HCT116 (cell line): ENCODE measurements at regions not wholly inside any gene's neighbourhood (a gene's known extent, or its start where the extent isn't known, plus 50 kb on each side); places are given as distances from the start of the nearest gene placed in this dataset.

Experiments
- ATAC-seq: fragments of 200-7000 bp; cut with Tn5 transposase; 2 replicates; pipeline ENCODE4 v1.9.1; 2020; ENCODE audit warnings: mild to moderate bottlenecking, moderate library complexity
- BruUV-seq: library from RNA; stranded (reverse); fragments of 400-500 nt; replicated peaks from 2 replicates; lab custom pipeline; 2021; lab: Mats Ljungman, UMichigan
- CTCF ChIA-PET: fragments of 300-600 bp; sonication (Branson Sonifier 250); formaldehyde crosslinking; loops from one replicate; lab custom pipeline; 2021; ENCODE audit warnings: antibody characterized with exemption; lab: Charles Lee
- POLR2A ChIA-PET: fragments of 300-600, 350-600 bp; sonication (Branson Sonifier 250); formaldehyde crosslinking; loops from one replicate; lab custom pipeline; 2021; ENCODE audit warnings: antibody characterized with exemption; lab: Charles Lee
- RAD21 ChIA-PET, 2 experiments: fragments of 300-600 bp; sonication (Branson Sonifier 250); formaldehyde crosslinking; loops; one replicate each; lab custom pipeline; 2023; ENCODE audit warnings: low total read pairs in 2 of 2; ENCODE audit not compliant: uncharacterized antibody in 2 of 2, unreplicated experiment in 2 of 2, low non-redundant PET in 1 of 2; lab: Charles Lee
- DNase-seq: peaks from one replicate; pipeline ENCODE4 v3.0.0-alpha.2; 2010; ENCODE audit warnings: low read depth, low spot score
- H2AFZ ChIP-seq: fragments of 200-600 bp; shearing (Covaris generic), sonication (generic); 2 replicates; pipeline ENCODE4 v1.6.1; 2017; ENCODE audit warnings: low read depth, mixed run types, mixed read lengths, antibody characterized with exemption, low read length; ENCODE audit not compliant: poor library complexity, severe bottlenecking
- H3K27ac ChIP-seq: 2 replicates; pipeline ENCODE4 v1.5.1; 2012; ENCODE audit warnings: low read depth, low read length
- H3K27me3 ChIP-seq: fragments of 200-600 bp; sonication (generic); 2 replicates; pipeline ENCODE4 v1.6.1; 2016; ENCODE audit warnings: mixed run types, low read length, mixed read lengths; ENCODE audit not compliant: insufficient read depth
- H3K36me3 ChIP-seq, 2 experiments: fragments of 200-500 bp in 1 of 2; fragments of 200-600 bp in 1 of 2; sonication (Bioruptor generic) in 1 of 2; sonication (generic) in 1 of 2; 2 replicates each; pipeline versions ENCODE4 v1.5.1 to v1.6.1; 2014 to 2016; ENCODE audit warnings: low read length in 2 of 2, inconsistent platforms in 1 of 2, mixed read lengths in 1 of 2, mixed run types in 1 of 2; ENCODE audit not compliant: insufficient read depth in 2 of 2, control insufficient read depth in 1 of 2
- H3K4me1 ChIP-seq, 2 experiments: fragments of 200-600 bp in 1 of 2; sonication (generic) in 1 of 2; 2 replicates each; pipeline versions ENCODE4 v1.5.1 to v1.6.1; 2012 to 2017; ENCODE audit warnings: low read length in 2 of 2, inconsistent platforms in 1 of 2, mild to moderate bottlenecking in 1 of 2, mixed read lengths in 1 of 2, mixed run types in 1 of 2, moderate library complexity in 1 of 2; ENCODE audit not compliant: insufficient read depth in 2 of 2, control insufficient read depth in 1 of 2
- H3K4me2 ChIP-seq: fragments of 200-600 bp; sonication (generic); 2 replicates; pipeline ENCODE4 v1.6.1; 2017; ENCODE audit warnings: mixed run types, low read length, mixed read lengths
- H3K4me3 ChIP-seq, 2 experiments: fragments of 200-600 bp in 1 of 2; sonication (generic) in 1 of 2; replicated peaks in 1 of 2; 2 replicates each; pipeline ENCODE4 v1.5.1; 2011 to 2016; ENCODE audit warnings: low read length in 2 of 2, control low read depth in 1 of 2, low read depth in 1 of 2, mild to moderate bottlenecking in 1 of 2, mixed read lengths in 1 of 2, mixed run types in 1 of 2
- H3K79me2 ChIP-seq: fragments of 200-600 bp; sonication (generic); 2 replicates; pipeline ENCODE4 v1.6.1; 2017; ENCODE audit warnings: mild to moderate bottlenecking, mixed run types, low read length, moderate library complexity, mixed read lengths; ENCODE audit not compliant: insufficient read depth
- H3K9ac ChIP-seq: fragments of 200-600 bp; sonication (generic); 2 replicates; pipeline ENCODE4 v1.6.1; 2016; ENCODE audit warnings: low read length, mixed read lengths
- H3K9me2 ChIP-seq: fragments of 200-600 bp; sonication (generic), shearing (Covaris generic); 2 replicates; pipeline ENCODE4 v1.6.1; 2017; ENCODE audit warnings: mixed run types, mild to moderate bottlenecking, moderate library complexity; ENCODE audit not compliant: insufficient read depth
- H3K9me3 ChIP-seq, 2 experiments: fragments of 200-500 bp in 1 of 2; fragments of 200-600 bp in 1 of 2; sonication (Bioruptor generic) in 1 of 2; sonication (generic) in 1 of 2; 2 replicates each; pipeline ENCODE4 v1.6.1; 2014 to 2017; ENCODE audit warnings: low read length in 2 of 2, mixed read lengths in 2 of 2, inconsistent platforms in 1 of 2, low read depth in 1 of 2, mild to moderate bottlenecking in 1 of 2, mixed run types in 1 of 2, moderate library complexity in 1 of 2; ENCODE audit not compliant: control insufficient read depth in 1 of 2, insufficient read depth in 1 of 2
- H4K20me1 ChIP-seq: fragments of 200-600 bp; sonication (generic), shearing (Covaris generic); 2 replicates; pipeline ENCODE4 v1.6.1; 2017; ENCODE audit warnings: mixed run types, mild to moderate bottlenecking, moderate library complexity; ENCODE audit not compliant: insufficient read depth
- CBX3 ChIP-seq: IDR thresholded peaks from 2 replicates; pipeline ENCODE4 v1.6.1; 2012; ENCODE audit warnings: low read depth
- EGR1 ChIP-seq: IDR thresholded peaks from 2 replicates; pipeline ENCODE4 v1.6.1; 2012; ENCODE audit warnings: low read depth
- EZH2 ChIP-seq: fragments of 200-600 bp; sonication (generic); IDR thresholded peaks from 2 replicates; pipeline ENCODE4 v1.6.1; 2017; ENCODE audit warnings: antibody characterized with exemption, mixed run types
- FOSL1 ChIP-seq: IDR thresholded peaks from 2 replicates; pipeline ENCODE4 v1.6.1; 2012; ENCODE audit warnings: low read depth
- JUND ChIP-seq: IDR thresholded peaks from 2 replicates; pipeline ENCODE4 v1.6.1; 2012
- POLR2A ChIP-seq: IDR thresholded peaks from 2 replicates; pipeline ENCODE4 v1.7.0; 2011; ENCODE audit warnings: borderline replicate concordance; ENCODE audit not compliant: insufficient read depth, insufficient read length; ENCODE audit errors: extremely low read depth
- POLR2AphosphoS5 ChIP-seq: IDR thresholded peaks from 2 replicates; pipeline ENCODE4 v1.6.1; 2011; ENCODE audit warnings: mild to moderate bottlenecking, low read depth, low read length, moderate library complexity
- RAD21 ChIP-seq: IDR thresholded peaks from 2 replicates; pipeline ENCODE4 v1.6.1; 2012; ENCODE audit warnings: low read depth, mild to moderate bottlenecking
- SIN3A ChIP-seq: IDR thresholded peaks from 2 replicates; pipeline ENCODE4 v1.6.1; 2012; ENCODE audit warnings: low read depth
- SP1 ChIP-seq: IDR thresholded peaks from 2 replicates; pipeline ENCODE4 v1.6.1; 2012; ENCODE audit warnings: low read depth
- YY1 ChIP-seq: IDR thresholded peaks from 2 replicates; pipeline ENCODE4 v1.6.1; 2011; ENCODE audit warnings: low read length, low read depth, moderate library complexity, mild to moderate bottlenecking; ENCODE audit not compliant: insufficient replicate concordance; ENCODE audit errors: extremely low read depth
- ZFX ChIP-seq: fragments of 450-650 bp; IDR thresholded peaks from 2 replicates; pipeline ENCODE4 v1.6.1; 2017
- ZNF274 ChIP-seq: fragments of 200-500 bp; sonication (Bioruptor generic); IDR thresholded peaks from 2 replicates; pipeline ENCODE4 v1.6.1; 2014; ENCODE audit warnings: mild to moderate bottlenecking, low read depth, low read length, inconsistent platforms
- intact Hi-C: fragments of 100-400 bp; cut with micrococcal nuclease; formaldehyde crosslinking; loops from 2 replicates; pipeline ENCODE4 v1.10.0; 2022
- TF ChIP-seq, protein P1 (sequence below): IDR thresholded peaks from 2 replicates; pipeline ENCODE4 v1.6.1; 2012
- TF ChIP-seq, protein P2 (sequence below), 3 experiments: fragments of 200-600 bp in 1 of 3; sonication (generic) in 1 of 3; IDR thresholded peaks in 2 of 3; conservative IDR thresholded peaks in 1 of 3; 2 replicates each; pipeline ENCODE4 v1.5.1; 2012 to 2017; ENCODE audit warnings: low read depth in 2 of 3, low read length in 2 of 3, antibody characterized with exemption in 1 of 3, borderline replicate concordance in 1 of 3, control low read depth in 1 of 3, mild to moderate bottlenecking in 1 of 3, mixed read lengths in 1 of 3, mixed run types in 1 of 3, moderate library complexity in 1 of 3; ENCODE audit not compliant: insufficient read depth in 1 of 3

DNA sequence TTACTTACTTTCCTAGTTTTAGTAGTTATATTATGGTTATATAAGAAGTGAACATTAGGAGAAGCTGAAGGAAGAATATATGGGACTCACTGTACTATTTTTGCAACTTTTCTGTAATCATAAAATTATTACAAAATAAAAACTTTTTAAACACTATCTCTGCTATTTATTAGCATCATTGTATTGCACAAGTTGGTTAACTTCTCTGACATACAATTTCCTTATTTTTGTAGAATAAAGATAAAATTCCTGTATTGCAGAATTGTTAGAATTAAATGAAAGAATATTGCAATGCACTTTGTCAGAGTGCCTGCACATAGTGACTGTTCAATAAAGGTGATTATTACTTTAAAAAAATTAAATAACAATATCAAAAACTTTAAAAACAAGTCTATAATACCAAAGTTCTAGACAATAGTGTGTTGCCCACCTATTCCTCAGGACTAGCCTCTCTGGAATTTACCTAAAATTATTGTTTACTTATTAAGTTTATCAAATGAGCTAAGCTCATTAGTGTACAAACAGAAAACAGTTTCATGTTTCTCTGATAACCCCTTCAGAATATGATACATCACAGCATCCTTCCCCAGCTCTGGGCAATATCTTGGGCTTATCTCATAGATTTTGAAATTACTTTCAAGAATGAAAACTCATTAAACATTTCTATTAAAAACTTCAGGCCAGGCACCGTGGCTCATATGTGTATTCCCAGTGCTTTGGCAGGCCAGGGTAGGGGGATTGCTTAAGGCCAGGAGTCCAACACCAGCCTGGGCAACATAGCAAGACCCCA is 77.4 kb upstream of the TMPO start (continued):
- TF ChIP-seq, protein P1, sequence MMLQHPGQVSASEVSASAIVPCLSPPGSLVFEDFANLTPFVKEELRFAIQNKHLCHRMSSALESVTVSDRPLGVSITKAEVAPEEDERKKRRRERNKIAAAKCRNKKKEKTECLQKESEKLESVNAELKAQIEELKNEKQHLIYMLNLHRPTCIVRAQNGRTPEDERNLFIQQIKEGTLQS = no peak
- no peak for TF ChIP-seq POLR2A
- TF ChIP-seq ZNF274 = no peak
- TF ChIP-seq JUND = no peak
- TF ChIP-seq RAD21 = no peak
- TF ChIP-seq SP1 = no peak
- TF ChIP-seq CBX3 = no peak
- TF ChIP-seq EZH2 = no peak
- TF ChIP-seq YY1 = no peak
- TF ChIP-seq ZFX = no peak
- no peak for TF ChIP-seq EGR1
- TF ChIP-seq POLR2AphosphoS5 = no peak
- TF ChIP-seq SIN3A = no peak
- TF ChIP-seq, all 23 proteins: peak for 0

DNA sequence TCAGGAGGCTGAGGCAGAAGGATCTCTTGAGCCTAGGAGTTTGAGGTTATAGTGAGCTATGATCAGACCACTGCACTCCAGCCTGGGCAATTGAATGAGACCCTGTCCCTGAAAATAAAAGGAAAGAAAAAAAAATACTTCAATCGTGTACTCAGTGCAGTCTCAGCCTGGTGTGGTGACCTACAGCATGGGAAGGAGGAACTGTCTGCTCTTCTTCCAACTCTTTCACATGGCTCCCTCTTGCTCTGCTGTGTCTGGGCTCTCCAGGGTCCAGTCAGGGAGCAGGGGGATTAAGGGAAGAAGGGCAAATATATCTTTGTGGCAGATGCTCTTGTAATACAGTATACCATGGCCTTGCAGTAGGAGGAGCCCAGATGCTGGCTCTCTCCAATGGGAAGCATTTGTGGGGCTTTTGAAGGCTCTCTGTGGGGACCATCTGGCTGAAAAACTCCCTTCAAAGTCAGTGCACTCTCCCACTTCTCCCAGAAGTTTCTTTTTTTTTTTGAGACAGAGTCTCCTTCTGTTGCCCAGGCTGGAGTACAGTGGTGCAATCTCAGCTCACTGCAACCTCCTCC is 76.6 kb upstream of the TMPO start:
- BruUV-seq = no TSS peak
- no peaks in the 10 kb centered on the region for H3K4me1 ChIP-seq
- intact Hi-C loops = no loop called here
- no peaks in the 10 kb centered on the region for H4K20me1 ChIP-seq
- no peaks in the 10 kb centered on the region for H3K79me2 ChIP-seq
- no peak for TF ChIP-seq ZFX
- TF ChIP-seq, protein P2, sequence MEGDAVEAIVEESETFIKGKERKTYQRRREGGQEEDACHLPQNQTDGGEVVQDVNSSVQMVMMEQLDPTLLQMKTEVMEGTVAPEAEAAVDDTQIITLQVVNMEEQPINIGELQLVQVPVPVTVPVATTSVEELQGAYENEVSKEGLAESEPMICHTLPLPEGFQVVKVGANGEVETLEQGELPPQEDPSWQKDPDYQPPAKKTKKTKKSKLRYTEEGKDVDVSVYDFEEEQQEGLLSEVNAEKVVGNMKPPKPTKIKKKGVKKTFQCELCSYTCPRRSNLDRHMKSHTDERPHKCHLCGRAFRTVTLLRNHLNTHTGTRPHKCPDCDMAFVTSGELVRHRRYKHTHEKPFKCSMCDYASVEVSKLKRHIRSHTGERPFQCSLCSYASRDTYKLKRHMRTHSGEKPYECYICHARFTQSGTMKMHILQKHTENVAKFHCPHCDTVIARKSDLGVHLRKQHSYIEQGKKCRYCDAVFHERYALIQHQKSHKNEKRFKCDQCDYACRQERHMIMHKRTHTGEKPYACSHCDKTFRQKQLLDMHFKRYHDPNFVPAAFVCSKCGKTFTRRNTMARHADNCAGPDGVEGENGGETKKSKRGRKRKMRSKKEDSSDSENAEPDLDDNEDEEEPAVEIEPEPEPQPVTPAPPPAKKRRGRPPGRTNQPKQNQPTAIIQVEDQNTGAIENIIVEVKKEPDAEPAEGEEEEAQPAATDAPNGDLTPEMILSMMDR (IDR thresholded peaks at IDR 0.05 in 2 of 3, conservative IDR thresholded peaks at IDR 0.05 in 1 of 3; ENCODE audit: borderline replicate concordance in 1 of 3, insufficient read depth in 1 of 3, low read depth in 2 of 3, low read length in 2 of 3) = no peak
- no peak for TF ChIP-seq ZNF274
- no peak for TF ChIP-seq FOSL1
- H3K27ac ChIP-seq = no peak overlapping the region
- H3K4me3 ChIP-seq = no peak overlapping the region
- H3K27me3 ChIP-seq = no peaks in the 10 kb centered on the region
- RAD21 ChIA-PET = no interaction called here
- ATAC-seq (no peak), DNase-seq (no peak)
- H3K9me3 ChIP-seq = 0 out of 4 replicates have a peak, but pooled peaks cover 0 to 3% of the 10 kb centered on the region in 2 experiments
- H3K9ac ChIP-seq = no peak overlapping the region
- CTCF ChIA-PET = interaction anchor here (1.2 kb wide), 1 partner anchor 14 kb away, joined by 3 read pairs; no protein-coding TSS in a partner anchor
- no peaks in the 10 kb centered on the region for H3K36me3 ChIP-seq
- no peak overlapping the region for H2AFZ ChIP-seq
- no peak overlapping the region for H3K4me2 ChIP-seq
- H3K9me2 ChIP-seq = no peaks in the 10 kb centered on the region
- POLR2A ChIA-PET = no interaction called here
